SJCRH30 (cell line): ENCODE measurements at regions not wholly inside any gene's neighbourhood (a gene's known extent, or its start where the extent isn't known, plus 50 kb on each side); places are given as distances from the start of the nearest gene placed in this dataset.

Source experiments
- DNase-seq, 2 experiments: peaks; one replicate each; pipeline ENCODE4 v3.0.0-alpha.2; 2015 to 2020
- H3K27ac ChIP-seq: fragments of 250-450 bp; sonication (Bioruptor Pico); 2 replicates; pipeline ENCODE4 v1.5.1; 2020; ENCODE audit warnings: mild to moderate bottlenecking, moderate library complexity
- H3K27me3 ChIP-seq: fragments of 250-450 bp; sonication (Bioruptor Pico); 2 replicates; pipeline ENCODE4 v1.5.1; 2020; ENCODE audit warnings: mild to moderate bottlenecking, moderate library complexity
- H3K36me3 ChIP-seq: fragments of 250-450 bp; sonication (Bioruptor Pico); 2 replicates; pipeline ENCODE4 v1.5.1; 2020; ENCODE audit warnings: mild to moderate bottlenecking, moderate library complexity
- H3K4me1 ChIP-seq: fragments of 250-450 bp; sonication (Bioruptor Pico); 2 replicates; pipeline ENCODE4 v1.5.1; 2020; ENCODE audit warnings: mild to moderate bottlenecking, moderate library complexity
- H3K4me3 ChIP-seq: fragments of 250-450 bp; sonication (Bioruptor Pico); 2 replicates; pipeline ENCODE4 v1.5.1; 2020; ENCODE audit warnings: mild to moderate bottlenecking, moderate library complexity
- H3K9me3 ChIP-seq: fragments of 250-450 bp; sonication (Bioruptor Pico); replicated peaks from 2 replicates; pipeline ENCODE4 v1.5.1; 2020; ENCODE audit warnings: mild to moderate bottlenecking, moderate library complexity

GRCh38 chr4:113849771-113850170 lies 88.2 kb upstream of the CAMK2D start:
- Histone ChIP-seq H3K27ac (no peak overlapping the region), H3K36me3 (no peaks in the 10 kb centered on the region)
- DNase-seq = no peak

GRCh38 chr4:113847710-113848109 lies 86.2 kb upstream of the CAMK2D start:
- no peaks in the 10 kb centered on the region; the same call in 1 of the 2 replicates for H3K4me1 ChIP-seq

More at GRCh38 chr4:113849771-113850170, 88.2 kb upstream of the CAMK2D start:
- Histone ChIP-seq H3K9me3 (0 out of 2 replicates have a peak, but pooled peaks cover 5% of the 10 kb centered on the region), H3K4me3 (no peak overlapping the region), H3K27me3 (no peaks in the 10 kb centered on the region), H3K4me1 (no peaks in the 10 kb centered on the region)

GRCh38 chr4:113846433-113846832 lies 84.9 kb upstream of the CAMK2D start:
- H3K27ac ChIP-seq = no peak overlapping the region
- H3K4me3 ChIP-seq = no peak overlapping the region
- H3K36me3 ChIP-seq = no peaks in the 10 kb centered on the region
- DNase-seq = no peak
- H3K9me3 ChIP-seq = 0 out of 2 replicates have a peak, but pooled peaks cover 2% of the 10 kb centered on the region
- no peaks in the 10 kb centered on the region; the same call in none of the 2 replicates for H3K4me1 ChIP-seq
- no peaks in the 10 kb centered on the region for H3K27me3 ChIP-seq

More at GRCh38 chr4:113847710-113848109, 86.2 kb upstream of the CAMK2D start:
- H3K27ac ChIP-seq = no peak overlapping the region
- no peaks in the 10 kb centered on the region for H3K27me3 ChIP-seq
- no peak for DNase-seq
- no peaks in the 10 kb centered on the region for H3K36me3 ChIP-seq
- H3K4me3 ChIP-seq = no peak overlapping the region
- 0 out of 2 replicates have a peak, but pooled peaks cover 5% of the 10 kb centered on the region for H3K9me3 ChIP-seq

- H3K9me3 ChIP-seq = no peaks in the 10 kb centered on the region
- H3K36me3 ChIP-seq = no peaks in the 10 kb centered on the region
- no peak overlapping the region for H3K4me3 ChIP-seq
- H3K27me3 ChIP-seq = no peaks in the 10 kb centered on the region
- H3K4me1 ChIP-seq = peaks cover 7% of the 10 kb centered on the region
- no peak overlapping the region for H3K27ac ChIP-seq
- no peak for DNase-seq
Measured at GRCh38 chr4:113845138-113845537, 83.6 kb upstream of the CAMK2D start.

- Histone ChIP-seq H3K4me1 (peaks cover 7% of the 10 kb centered on the region), H3K9me3 (no peaks in the 10 kb centered on the region), H3K27ac (no peak overlapping the region), H3K4me3 (no peak overlapping the region), H3K36me3 (no peaks in the 10 kb centered on the region), H3K27me3 (no peaks in the 10 kb centered on the region)
- no peak for DNase-seq
Measured at GRCh38 chr4:113844369-113844768, 82.8 kb upstream of the CAMK2D start.

GRCh38 chr4:113840861-113841260 lies 79.3 kb upstream of the CAMK2D start:
- H3K27ac ChIP-seq = no peak overlapping the region
- H3K27me3 ChIP-seq = no peaks in the 10 kb centered on the region
- no peak overlapping the region for H3K4me3 ChIP-seq
- peaks cover 13% of the 10 kb centered on the region for H3K4me1 ChIP-seq
- H3K36me3 ChIP-seq = no peaks in the 10 kb centered on the region
- H3K9me3 ChIP-seq = no peaks in the 10 kb centered on the region
- no peak for DNase-seq

- no peak for DNase-seq
- Histone ChIP-seq H3K36me3 (no peaks in the 10 kb centered on the region), H3K27ac (no peak overlapping the region)
Measured at GRCh38 chr4:113838460-113838859, 76.9 kb upstream of the CAMK2D start.

GRCh38 chr4:113837397-113837796 lies 75.9 kb upstream of the CAMK2D start:
- no peak for DNase-seq
- no peak overlapping the region for H3K4me3 ChIP-seq
- no peaks in the 10 kb centered on the region for H3K27me3 ChIP-seq
- no peaks in the 10 kb centered on the region for H3K9me3 ChIP-seq
- H3K27ac ChIP-seq = peak overlapping the region; percentile 3; the same call in 1 of the 2 replicates
- peaks cover 13% of the 10 kb centered on the region for H3K4me1 ChIP-seq
- H3K36me3 ChIP-seq = no peaks in the 10 kb centered on the region

More at GRCh38 chr4:113838460-113838859, 76.9 kb upstream of the CAMK2D start:
- Histone ChIP-seq H3K27me3 (no peaks in the 10 kb centered on the region), H3K9me3 (no peaks in the 10 kb centered on the region), H3K4me3 (no peak overlapping the region), H3K4me1 (peaks cover 13% of the 10 kb centered on the region)

GRCh38 chr4:113835005-113835404 lies 73.5 kb upstream of the CAMK2D start:
- Histone ChIP-seq H3K27ac (no peak overlapping the region), H3K4me1 (peaks cover 5% of the 10 kb centered on the region)
- no peak for DNase-seq

GRCh38 chr4:113834298-113834697 lies 72.8 kb upstream of the CAMK2D start:
- no peak for DNase-seq
- H3K27ac ChIP-seq = no peak overlapping the region

More at GRCh38 chr4:113835005-113835404, 73.5 kb upstream of the CAMK2D start:
- no peak overlapping the region for H3K4me3 ChIP-seq
- no peaks in the 10 kb centered on the region for H3K27me3 ChIP-seq
- H3K9me3 ChIP-seq = no peaks in the 10 kb centered on the region
- H3K36me3 ChIP-seq = no peaks in the 10 kb centered on the region

GRCh38 chr4:113832803-113833202 lies 71.3 kb upstream of the CAMK2D start:
- peaks cover 5% of the 10 kb centered on the region for H3K4me1 ChIP-seq
- H3K27ac ChIP-seq = no peak overlapping the region
- H3K36me3 ChIP-seq = no peaks in the 10 kb centered on the region
- H3K27me3 ChIP-seq = no peaks in the 10 kb centered on the region
- no peak overlapping the region for H3K4me3 ChIP-seq
- no peaks in the 10 kb centered on the region for H3K9me3 ChIP-seq
- DNase-seq = no peak

More at GRCh38 chr4:113834298-113834697, 72.8 kb upstream of the CAMK2D start:
- H3K27me3 ChIP-seq = no peaks in the 10 kb centered on the region
- H3K36me3 ChIP-seq = no peaks in the 10 kb centered on the region
- H3K9me3 ChIP-seq = no peaks in the 10 kb centered on the region
- H3K4me3 ChIP-seq = no peak overlapping the region
- peaks cover 5% of the 10 kb centered on the region for H3K4me1 ChIP-seq

GRCh38 chr4:113831457-113831856 lies 69.9 kb upstream of the CAMK2D start:
- H3K9me3 ChIP-seq = no peaks in the 10 kb centered on the region
- no peaks in the 10 kb centered on the region for H3K4me1 ChIP-seq
- DNase-seq = no peak
- H3K36me3 ChIP-seq = no peaks in the 10 kb centered on the region
- no peak overlapping the region for H3K4me3 ChIP-seq
- H3K27me3 ChIP-seq = no peaks in the 10 kb centered on the region
- no peak overlapping the region for H3K27ac ChIP-seq

GRCh38 chr4:113828702-113829101 lies 67.2 kb upstream of the CAMK2D start:
- Histone ChIP-seq H3K27me3 (no peaks in the 10 kb centered on the region), H3K4me3 (no peak overlapping the region), H3K4me1 (peaks cover 17% of the 10 kb centered on the region), H3K27ac (no peak overlapping the region), H3K36me3 (no peaks in the 10 kb centered on the region), H3K9me3 (no peaks in the 10 kb centered on the region)
- no peak for DNase-seq

- H3K27me3 ChIP-seq = no peaks in the 10 kb centered on the region
- no peaks in the 10 kb centered on the region for H3K36me3 ChIP-seq
- H3K4me1 ChIP-seq = peaks cover 31% of the 10 kb centered on the region
- H3K27ac ChIP-seq = no peak overlapping the region
- no peak overlapping the region for H3K4me3 ChIP-seq
- DNase-seq = no peak
- no peaks in the 10 kb centered on the region; the same call in 1 of the 2 replicates for H3K9me3 ChIP-seq
Measured at GRCh38 chr4:113827285-113827684, 65.7 kb upstream of the CAMK2D start.

GRCh38 chr4:113826421-113826820 lies 64.9 kb upstream of the CAMK2D start:
- H3K27ac ChIP-seq = no peak overlapping the region
- H3K4me1 ChIP-seq = peaks cover 40% of the 10 kb centered on the region
- H3K36me3 ChIP-seq = no peaks in the 10 kb centered on the region
- no peak overlapping the region for H3K4me3 ChIP-seq
- no peaks in the 10 kb centered on the region for H3K27me3 ChIP-seq
- H3K9me3 ChIP-seq = no peaks in the 10 kb centered on the region; the same call in 1 of the 2 replicates
- DNase-seq = no peak

- no peak overlapping the region for H3K4me3 ChIP-seq
Measured at GRCh38 chr4:113825272-113825671, 63.7 kb upstream of the CAMK2D start.

More at GRCh38 chr4:113825272-113825671, 63.7 kb upstream of the CAMK2D start:
- DNase-seq = peak in 1 of 2 experiments; percentile 35
- Histone ChIP-seq H3K9me3 (no peaks in the 10 kb centered on the region; the same call in 1 of the 2 replicates), H3K27ac (no peak overlapping the region), H3K4me1 (peaks cover 46% of the 10 kb centered on the region), H3K27me3 (no peaks in the 10 kb centered on the region), H3K36me3 (no peaks in the 10 kb centered on the region)
